MM.1S (cell line): ENCODE measurements at regions not wholly inside any gene's neighbourhood (a gene's known extent, or its start where the extent isn't known, plus 50 kb on each side); places are given as distances from the start of the nearest gene placed in this dataset.
"Not testable (repeated sequence)": the region's sequence is repeated elsewhere in the genome, so short reads cannot be mapped to it uniquely, and the experiment has no call there.

Source experiments
- DNase-seq: peaks from one replicate; pipeline ENCODE4 v3.0.0-alpha.2; 2015
- H2AFZ ChIP-seq: fragments of 300-600 bp; sonication (generic); 2 replicates; pipeline ENCODE4 v1.6.0; 2016; ENCODE audit warnings: antibody characterized with exemption, low read length
- H3F3A ChIP-seq: fragments of 300-600 bp; sonication (generic); 2 replicates; pipeline ENCODE4 v1.6.1; 2016; ENCODE audit warnings: mild to moderate bottlenecking, antibody characterized with exemption, low read length, moderate library complexity, mixed read lengths; ENCODE audit not compliant: insufficient read depth
- H3K27ac ChIP-seq: fragments of 300-600 bp; sonication (generic); 2 replicates; pipeline ENCODE4 v1.5.1; 2016; ENCODE audit warnings: mild to moderate bottlenecking, low read length
- H3K27me3 ChIP-seq: fragments of 300-600 bp; sonication (generic); replicated peaks from 2 replicates; pipeline ENCODE4 v1.6.0; 2016; ENCODE audit warnings: low read length; ENCODE audit not compliant: insufficient read depth
- H3K36me3 ChIP-seq: fragments of 300-600 bp; sonication (generic); replicated peaks from 2 replicates; pipeline ENCODE4 v1.6.1; 2016; ENCODE audit warnings: mild to moderate bottlenecking, low read length, mixed read lengths; ENCODE audit not compliant: insufficient read depth
- H3K4me1 ChIP-seq: fragments of 300-600 bp; sonication (generic); 2 replicates; pipeline ENCODE4 v1.6.1; 2016; ENCODE audit warnings: low read length, mixed read lengths
- H3K4me2 ChIP-seq: fragments of 300-600 bp; sonication (generic); 2 replicates; pipeline ENCODE4 v1.6.0; 2016; ENCODE audit warnings: low read depth, low read length
- H3K4me3 ChIP-seq: fragments of 300-600 bp; sonication (generic); 2 replicates; pipeline ENCODE4 v1.5.1; 2016; ENCODE audit warnings: low read length, mixed read lengths
- H3K79me2 ChIP-seq: fragments of 300-600 bp; sonication (generic); 2 replicates; pipeline ENCODE4 v1.6.1; 2016; ENCODE audit warnings: mixed run types, low read length, mixed read lengths
- H3K9ac ChIP-seq: fragments of 300-600 bp; sonication (generic); 2 replicates; pipeline ENCODE4 v1.6.1; 2016; ENCODE audit warnings: low read length, mixed read lengths
- H3K9me2 ChIP-seq: fragments of 300-600 bp; sonication (generic); replicated peaks from 2 replicates; pipeline ENCODE4 v1.6.1; 2016; ENCODE audit warnings: mild to moderate bottlenecking, low read length, mixed read lengths; ENCODE audit not compliant: insufficient read depth
- H3K9me3 ChIP-seq: fragments of 300-600 bp; sonication (generic); replicated peaks from 2 replicates; pipeline ENCODE4 v1.6.1; 2016; ENCODE audit warnings: mild to moderate bottlenecking, low read length, mixed read lengths; ENCODE audit not compliant: insufficient read depth
- H4K20me1 ChIP-seq: fragments of 300-600 bp; sonication (generic); 2 replicates; pipeline ENCODE4 v1.6.1; 2016; ENCODE audit warnings: mild to moderate bottlenecking, low read length, moderate library complexity, mixed read lengths; ENCODE audit not compliant: insufficient read depth
- CTCF ChIP-seq: fragments of 300-600 bp; sonication (generic); IDR thresholded peaks from 2 replicates; pipeline ENCODE4 v1.5.1; 2016; ENCODE audit warnings: antibody characterized with exemption, low read length, mixed read lengths
- EZH2 ChIP-seq: fragments of 300-600 bp; sonication (generic); optimal IDR thresholded peaks from 2 replicates; pipeline ENCODE3; 2017; ENCODE audit warnings: low read depth, mild to moderate bottlenecking, antibody characterized with exemption, low read length, mixed read lengths
- EZH2phosphoT487 ChIP-seq: fragments of 300-600 bp; sonication (generic); IDR thresholded peaks from 2 replicates; pipeline ENCODE4 v1.6.1; 2018; ENCODE audit warnings: antibody characterized with exemption, low read length

GRCh38 chr5:9765419-9766140, 135.4 kb upstream of the TAS2R1 start:
- Histone ChIP-seq H3K4me1 (no peaks in the 10 kb centered on the region), H3F3A (no peaks in the 10 kb centered on the region), H3K9ac (no peak overlapping the region), H3K4me2 (no peak overlapping the region), H3K27me3 (no peaks in the 10 kb centered on the region), H4K20me1 (no peaks in the 10 kb centered on the region), H3K9me2 (no peaks in the 10 kb centered on the region), H3K79me2 (no peaks in the 10 kb centered on the region), H2AFZ (no peak overlapping the region), H3K36me3 (no peaks in the 10 kb centered on the region), H3K9me3 (no peaks in the 10 kb centered on the region), H3K4me3 (no peak overlapping the region), H3K27ac (no peak overlapping the region)
- TF ChIP-seq EZH2 (no peak), EZH2phosphoT487 (no peak), CTCF (no peak)
- DNase-seq: no peak

GRCh38 chr5:9761706-9762105, 131.6 kb upstream of the TAS2R1 start:
- no peaks in the 10 kb centered on the region for H3K4me1 ChIP-seq
- no peak overlapping the region for H3K27ac ChIP-seq
- no peaks in the 10 kb centered on the region for H3K9me2 ChIP-seq
- H2AFZ ChIP-seq: no peak overlapping the region
- no peaks in the 10 kb centered on the region for H3F3A ChIP-seq
- H3K36me3 ChIP-seq: no peaks in the 10 kb centered on the region
- no peaks in the 10 kb centered on the region for H3K79me2 ChIP-seq
- H3K27me3 ChIP-seq: no peaks in the 10 kb centered on the region
- no peak overlapping the region for H3K4me3 ChIP-seq
- no peaks in the 10 kb centered on the region for H3K9me3 ChIP-seq
- no peak overlapping the region for H3K9ac ChIP-seq
- no peak for DNase-seq
- no peaks in the 10 kb centered on the region for H4K20me1 ChIP-seq
- no peak for TF ChIP-seq EZH2
- no peak for TF ChIP-seq EZH2phosphoT487
- no peak overlapping the region for H3K4me2 ChIP-seq

GRCh38 chr5:9752670-9753069, 122.5 kb upstream of the TAS2R1 start:
- not testable (repeated sequence) for DNase-seq, H3K79me2 ChIP-seq, H3K4me3 ChIP-seq, H4K20me1 ChIP-seq, H3K36me3 ChIP-seq, H3K9ac ChIP-seq, H3K9me2 ChIP-seq, H3K9me3 ChIP-seq, H3K27me3 ChIP-seq, H3K27ac ChIP-seq, H2AFZ ChIP-seq, H3K4me1 ChIP-seq, H3K4me2 ChIP-seq, H3F3A ChIP-seq

GRCh38 chr5:9743507-9743906, 113.4 kb upstream of the TAS2R1 start:
- Histone ChIP-seq H3K9me2 (no peaks in the 10 kb centered on the region), H3K36me3 (no peaks in the 10 kb centered on the region), H3K4me2 (no peak overlapping the region), H3F3A (no peaks in the 10 kb centered on the region), H3K79me2 (no peaks in the 10 kb centered on the region), H3K27ac (no peak overlapping the region), H4K20me1 (no peaks in the 10 kb centered on the region), H3K27me3 (no peaks in the 10 kb centered on the region), H2AFZ (no peak overlapping the region), H3K9ac (no peak overlapping the region), H3K4me3 (no peak overlapping the region), H3K9me3 (no peaks in the 10 kb centered on the region), H3K4me1 (no peaks in the 10 kb centered on the region)
- TF ChIP-seq EZH2 (no peak), CTCF (no peak), EZH2phosphoT487 (no peak)
- DNase-seq: no peak
